Mesenchymal stem cell (in vitro differentiated cells and primary cell): ENCODE measurements at regions not wholly inside any gene's neighbourhood (a gene's known extent, or its start where the extent isn't known, plus 50 kb on each side); places are given as distances from the start of the nearest gene placed in this dataset.
A peak's percentile ranks its signal among the peaks of the same experiment; 100 is the strongest.
"Not testable (repeated sequence)": the region's sequence is repeated elsewhere in the genome, so short reads cannot be mapped to it uniquely, and the experiment has no call there.

ENCODE experiments used
- DNase-seq: peaks from one replicate; pipeline ENCODE4 v3.0.0-alpha.2; 2013
- H2AFZ ChIP-seq: one replicate; pipeline ENCODE4 v1.6.1; 2013; ENCODE audit warnings: low read depth, mild to moderate bottlenecking, control low read depth, inconsistent platforms, low read length, moderate library complexity
- H2AK5ac ChIP-seq: 2 replicates; pipeline ENCODE4 v1.6.1; 2013; ENCODE audit warnings: low read length, moderate library complexity, mild to moderate bottlenecking, inconsistent platforms; ENCODE audit not compliant: severe bottlenecking
- H2BK120ac ChIP-seq: one replicate; pipeline ENCODE4 v1.6.1; 2013; ENCODE audit warnings: low read depth, mild to moderate bottlenecking, inconsistent platforms, low read length, moderate library complexity
- H2BK12ac ChIP-seq, 2 experiments: one replicate each; pipeline ENCODE4 v1.6.1; 2013; ENCODE audit warnings: inconsistent platforms in 2 of 2, low read length in 2 of 2, mild to moderate bottlenecking in 2 of 2, moderate library complexity in 2 of 2, control low read depth in 1 of 2
- H2BK15ac ChIP-seq: one replicate; pipeline ENCODE4 v1.6.1; 2013; ENCODE audit warnings: mild to moderate bottlenecking, low read depth, inconsistent platforms; ENCODE audit not compliant: poor library complexity, severe bottlenecking
- H2BK5ac ChIP-seq: 2 replicates; pipeline ENCODE4 v1.6.1; 2013; ENCODE audit warnings: low read depth, mild to moderate bottlenecking, low read length, control low read depth, inconsistent platforms; ENCODE audit not compliant: poor library complexity, severe bottlenecking
- H3K14ac ChIP-seq, 2 experiments: one replicate each; pipeline ENCODE4 v1.6.1; 2013; ENCODE audit warnings: inconsistent platforms in 2 of 2, low read length in 2 of 2, control low read depth in 1 of 2, mild to moderate bottlenecking in 1 of 2, moderate library complexity in 1 of 2
- H3K18ac ChIP-seq, 2 experiments: one replicate each; pipeline ENCODE4 v1.6.1; 2013; ENCODE audit warnings: inconsistent platforms in 2 of 2, low read length in 2 of 2, control low read depth in 1 of 2, low read depth in 1 of 2, mild to moderate bottlenecking in 1 of 2
- H3K23ac ChIP-seq, 2 experiments: one replicate each; pipeline ENCODE4 v1.6.1; 2013; ENCODE audit warnings: inconsistent platforms in 2 of 2, low read length in 2 of 2, mild to moderate bottlenecking in 2 of 2, moderate library complexity in 2 of 2, control low read depth in 1 of 2
- H3K27ac ChIP-seq: 2 replicates; pipeline ENCODE4 v1.5.1; 2013; ENCODE audit warnings: mild to moderate bottlenecking, moderate library complexity, low read length, control low read depth, inconsistent platforms; ENCODE audit not compliant: poor library complexity, severe bottlenecking
- H3K27me3 ChIP-seq, 2 experiments: 2 replicates each; pipeline versions ENCODE4 v1.6.1 to v1.7.0; 2013; ENCODE audit warnings: low read length in 2 of 2, mild to moderate bottlenecking in 2 of 2, moderate library complexity in 2 of 2, control low read depth in 1 of 2, inconsistent platforms in 1 of 2; ENCODE audit not compliant: control insufficient read depth in 1 of 2, insufficient read depth in 1 of 2
- H3K36me3 ChIP-seq, 2 experiments: 2 replicates each; pipeline versions ENCODE4 v1.6.1 to v1.7.0; 2013; ENCODE audit warnings: low read length in 2 of 2, control low read depth in 1 of 2, inconsistent platforms in 1 of 2, low read depth in 1 of 2, mild to moderate bottlenecking in 1 of 2; ENCODE audit not compliant: insufficient read depth in 2 of 2, control insufficient read depth in 1 of 2
- H3K4ac ChIP-seq, 2 experiments: one replicate each; pipeline ENCODE4 v1.6.1; 2013; ENCODE audit warnings: inconsistent platforms in 2 of 2, low read length in 2 of 2, mild to moderate bottlenecking in 2 of 2, moderate library complexity in 2 of 2, control low read depth in 1 of 2, low read depth in 1 of 2
- H3K4me1 ChIP-seq: 2 replicates; pipeline ENCODE4 v1.6.1; 2013; ENCODE audit warnings: low read depth, low read length, control low read depth; ENCODE audit not compliant: control insufficient read depth, insufficient read depth
- H3K4me2 ChIP-seq: 2 replicates; pipeline ENCODE4 v1.6.1; 2013; ENCODE audit warnings: low read length, mild to moderate bottlenecking, inconsistent platforms; ENCODE audit not compliant: poor library complexity, severe bottlenecking
- H3K4me3 ChIP-seq, 2 experiments: 2 replicates each; pipeline versions ENCODE4 v1.5.1 to v1.7.0; 2013; ENCODE audit warnings: low read length in 2 of 2, mild to moderate bottlenecking in 2 of 2, control low read depth in 1 of 2, low read depth in 1 of 2; ENCODE audit not compliant: insufficient read depth in 1 of 2
- H3K79me1 ChIP-seq: replicated peaks from 2 replicates; pipeline ENCODE4 v1.6.1; 2013; ENCODE audit warnings: mild to moderate bottlenecking, control low read depth, low read length, inconsistent platforms; ENCODE audit not compliant: poor library complexity, severe bottlenecking
- H3K9ac ChIP-seq: 2 replicates; pipeline ENCODE4 v1.7.0; 2013; ENCODE audit warnings: mild to moderate bottlenecking, low read length, moderate library complexity
- H3K9me3 ChIP-seq: 2 replicates; pipeline ENCODE4 v1.7.0; 2013; ENCODE audit warnings: mild to moderate bottlenecking, low read length; ENCODE audit not compliant: control insufficient read depth
- H4K8ac ChIP-seq: one replicate; pipeline ENCODE4 v1.6.1; 2013; ENCODE audit warnings: inconsistent platforms, mild to moderate bottlenecking, low read length, moderate library complexity
- H4K91ac ChIP-seq: one replicate; pipeline ENCODE4 v1.6.1; 2013; ENCODE audit warnings: mild to moderate bottlenecking, low read length, inconsistent platforms
- WGBS: methylation state at CpG from one replicate; pipeline ENCODE4 v1.1.7; 2013; ENCODE audit warnings: mixed read lengths; 5-methylcytosine and 5-hydroxymethylcytosine counted together

DNA sequence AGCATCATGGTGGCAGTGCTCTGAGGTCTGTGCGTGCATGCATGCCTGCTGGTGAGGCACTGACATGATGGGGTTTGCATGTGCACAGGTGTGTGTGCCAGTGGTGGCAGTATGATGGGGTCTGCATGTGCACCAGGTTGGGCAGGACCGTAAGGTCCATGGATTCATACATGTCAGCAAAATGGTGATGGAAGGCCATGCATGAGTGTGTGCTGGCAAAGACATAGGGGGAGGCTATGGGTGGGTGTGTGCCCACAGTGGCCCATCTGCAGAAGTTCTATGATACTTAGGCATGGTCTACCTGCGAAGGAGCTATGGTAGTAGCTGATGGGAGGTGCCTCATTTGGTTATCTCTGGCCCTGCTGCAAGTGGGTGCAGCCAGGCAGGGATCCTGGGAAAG is 348.0 kb upstream of the TARS1 start:
- H3K4me1 ChIP-seq = peaks cover 4% of the 10 kb centered on the region

DNA sequence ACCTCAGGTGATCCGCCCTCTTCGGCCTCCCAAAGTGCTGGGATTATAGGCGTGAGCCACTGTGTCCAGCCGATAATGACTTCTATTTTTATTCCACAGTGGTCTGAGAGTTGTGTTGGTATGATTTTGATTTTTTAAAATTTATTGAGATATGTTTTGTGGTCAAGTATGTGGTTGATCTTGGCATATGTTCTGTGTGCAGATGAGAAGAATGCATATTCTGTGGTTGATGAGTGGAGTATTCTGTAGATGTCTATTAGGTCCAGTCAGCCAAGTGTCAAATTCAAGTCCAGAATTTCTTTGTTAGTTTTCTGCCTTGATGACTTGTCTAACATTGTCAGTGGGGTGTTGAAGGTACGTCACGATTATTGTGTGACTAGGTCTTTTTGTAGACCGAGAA is 338.2 kb upstream of the TARS1 start:
- H2BK5ac ChIP-seq = no peak overlapping the region
- peaks cover 13% of the 10 kb centered on the region for H3K9me3 ChIP-seq
- H2BK12ac ChIP-seq = no peak overlapping the region
- no peaks in the 10 kb centered on the region for H3K4me1 ChIP-seq
- no peak overlapping the region for H3K23ac ChIP-seq
- H4K91ac ChIP-seq = no peak overlapping the region
- H2BK15ac ChIP-seq = no peak overlapping the region
- no peak overlapping the region for H3K9ac ChIP-seq
- no peak overlapping the region for H3K18ac ChIP-seq
- WGBS = 87% methylated on average over 6 of the region's 7 CpGs
- no peak overlapping the region for H3K4ac ChIP-seq
- H2AK5ac ChIP-seq = no peak overlapping the region
- no peak overlapping the region for H3K14ac ChIP-seq
- no peak overlapping the region for H4K8ac ChIP-seq
- no peaks in the 10 kb centered on the region for H3K27me3 ChIP-seq
- no peaks in the 10 kb centered on the region for H3K36me3 ChIP-seq
- no peak overlapping the region for H2AFZ ChIP-seq
- no peak overlapping the region for H3K4me3 ChIP-seq
- H3K27ac ChIP-seq = no peak overlapping the region
- no peaks in the 10 kb centered on the region for H3K79me1 ChIP-seq
- no peak overlapping the region for H2BK120ac ChIP-seq
- DNase-seq = no peak
- H3K4me2 ChIP-seq = no peak overlapping the region

More for the DNA sequence above, 348.0 kb upstream of the TARS1 start:
- no peak overlapping the region for H4K91ac ChIP-seq
- H3K27ac ChIP-seq = no peak overlapping the region
- no peak overlapping the region for H2AK5ac ChIP-seq
- H3K4me2 ChIP-seq = no peak overlapping the region
- 89% methylated on average over 3 of the region's 3 CpGs for WGBS
- no peak overlapping the region for H4K8ac ChIP-seq
- no peak overlapping the region for H3K23ac ChIP-seq
- no peak for DNase-seq
- no peaks in the 10 kb centered on the region for H3K79me1 ChIP-seq
- H3K27me3 ChIP-seq = no peaks in the 10 kb centered on the region
- H2BK120ac ChIP-seq = no peak overlapping the region
- no peak overlapping the region for H3K9ac ChIP-seq
- no peak overlapping the region for H2BK12ac ChIP-seq
- H3K4ac ChIP-seq = no peak overlapping the region
- no peak overlapping the region for H2BK5ac ChIP-seq
- no peak overlapping the region for H3K18ac ChIP-seq
- no peaks in the 10 kb centered on the region for H3K9me3 ChIP-seq
- no peak overlapping the region for H2BK15ac ChIP-seq
- no peaks in the 10 kb centered on the region for H3K36me3 ChIP-seq
- H2AFZ ChIP-seq = no peak overlapping the region
- H3K4me3 ChIP-seq = no peak overlapping the region
- no peak overlapping the region for H3K14ac ChIP-seq

DNA sequence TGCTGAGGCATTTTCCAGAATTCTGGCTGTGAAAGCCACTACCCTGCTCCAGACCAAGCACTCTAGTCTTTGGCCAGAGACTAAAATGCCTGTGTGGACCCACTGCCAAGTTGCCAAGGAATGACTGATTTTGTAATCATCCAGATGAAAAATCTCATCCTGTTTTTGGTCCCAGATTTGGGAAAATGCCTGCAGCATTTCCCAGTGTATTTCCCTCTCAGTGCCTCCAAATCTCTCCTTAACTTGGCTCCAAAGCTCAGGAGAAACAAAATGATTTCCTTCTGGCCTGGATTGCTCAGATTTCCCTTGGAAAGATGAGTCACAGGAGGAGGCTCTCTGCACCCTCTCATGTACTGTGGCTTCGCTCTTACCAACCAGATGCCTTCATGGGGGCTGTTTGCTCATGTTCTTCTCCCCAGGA is 335.2 kb upstream of the TARS1 start:
- Histone ChIP-seq H2AK5ac (no peak overlapping the region), H3K4me1 (no peaks in the 10 kb centered on the region), H3K9me3 (peaks cover 32% of the 10 kb centered on the region), H3K27me3 (no peaks in the 10 kb centered on the region), H3K4ac (no peak overlapping the region), H4K8ac (no peak overlapping the region), H3K9ac (peak overlapping the region; percentile 13), H3K18ac (no peak overlapping the region), H2AFZ (no peak overlapping the region), H3K36me3 (no peaks in the 10 kb centered on the region), H2BK120ac (no peak overlapping the region), H3K23ac (no peak overlapping the region), H3K79me1 (no peaks in the 10 kb centered on the region), H4K91ac (no peak overlapping the region), H2BK5ac (no peak overlapping the region), H2BK12ac (no peak overlapping the region), H3K14ac (no peak overlapping the region), H3K27ac (peak overlapping the region; percentile 6), H3K4me3 (no peak overlapping the region), H3K4me2 (no peak overlapping the region), H2BK15ac (no peak overlapping the region)
- 94% methylated on average over 1 of the region's 1 CpG for WGBS
- DNase-seq = peak; percentile 41

GRCh38 chr5:33110496-33110895 is 330.3 kb upstream of the TARS1 start:
- H2AK5ac ChIP-seq, H2BK120ac ChIP-seq, H4K8ac ChIP-seq, H2BK15ac ChIP-seq, H3K14ac ChIP-seq, H3K79me1 ChIP-seq, H3K23ac ChIP-seq, H4K91ac ChIP-seq, H3K18ac ChIP-seq, DNase-seq, H2BK12ac ChIP-seq, H3K27ac ChIP-seq, H3K4me1 ChIP-seq, H3K4me2 ChIP-seq, H2AFZ ChIP-seq, H2BK5ac ChIP-seq, H3K27me3 ChIP-seq, H3K36me3 ChIP-seq, H3K9ac ChIP-seq, H3K4ac ChIP-seq, H3K4me3 ChIP-seq: not testable (repeated sequence)
- WGBS = 85% methylated on average over 1 of the region's 2 CpGs
- H3K9me3 ChIP-seq = peaks cover 41% of the 10 kb centered on the region
